H1 (cell line): ENCODE measurements at regions not wholly inside any gene's neighbourhood (a gene's known extent, or its start where the extent isn't known, plus 50 kb on each side); places are given as distances from the start of the nearest gene placed in this dataset.

ENCODE experiments used
- CEBPB ChIP-seq: IDR thresholded peaks from 2 replicates; pipeline ENCODE4 v1.6.1; 2012; ENCODE audit warnings: low read depth, low read length
- EZH2 ChIP-seq: fragments of 200-600 bp; sonication (generic); IDR thresholded peaks from 2 replicates; pipeline ENCODE4 v1.7.1; 2012; ENCODE audit warnings: low read depth, mild to moderate bottlenecking, moderate library complexity, low read length, inconsistent platforms; ENCODE audit not compliant: severe bottlenecking
- TF ChIP-seq, protein P1 (sequence below), 3 experiments: IDR thresholded peaks; 1 replicate in 2 of 3; 2 replicates in 1 of 3; pipeline versions ENCODE4 v1.5.1 to v1.6.1; 2011; ENCODE audit warnings: low read length in 3 of 3, mild to moderate bottlenecking in 3 of 3, inconsistent platforms in 2 of 3, low read depth in 1 of 3, moderate library complexity in 1 of 3; ENCODE audit not compliant: insufficient read depth in 1 of 3; ENCODE audit errors: control extremely low read depth in 1 of 3
- TF ChIP-seq, protein P2 (sequence below): IDR thresholded peaks from 2 replicates; pipeline ENCODE4 v1.6.1; 2011; ENCODE audit warnings: low read length, improper control_type of control experiment

DNA sequence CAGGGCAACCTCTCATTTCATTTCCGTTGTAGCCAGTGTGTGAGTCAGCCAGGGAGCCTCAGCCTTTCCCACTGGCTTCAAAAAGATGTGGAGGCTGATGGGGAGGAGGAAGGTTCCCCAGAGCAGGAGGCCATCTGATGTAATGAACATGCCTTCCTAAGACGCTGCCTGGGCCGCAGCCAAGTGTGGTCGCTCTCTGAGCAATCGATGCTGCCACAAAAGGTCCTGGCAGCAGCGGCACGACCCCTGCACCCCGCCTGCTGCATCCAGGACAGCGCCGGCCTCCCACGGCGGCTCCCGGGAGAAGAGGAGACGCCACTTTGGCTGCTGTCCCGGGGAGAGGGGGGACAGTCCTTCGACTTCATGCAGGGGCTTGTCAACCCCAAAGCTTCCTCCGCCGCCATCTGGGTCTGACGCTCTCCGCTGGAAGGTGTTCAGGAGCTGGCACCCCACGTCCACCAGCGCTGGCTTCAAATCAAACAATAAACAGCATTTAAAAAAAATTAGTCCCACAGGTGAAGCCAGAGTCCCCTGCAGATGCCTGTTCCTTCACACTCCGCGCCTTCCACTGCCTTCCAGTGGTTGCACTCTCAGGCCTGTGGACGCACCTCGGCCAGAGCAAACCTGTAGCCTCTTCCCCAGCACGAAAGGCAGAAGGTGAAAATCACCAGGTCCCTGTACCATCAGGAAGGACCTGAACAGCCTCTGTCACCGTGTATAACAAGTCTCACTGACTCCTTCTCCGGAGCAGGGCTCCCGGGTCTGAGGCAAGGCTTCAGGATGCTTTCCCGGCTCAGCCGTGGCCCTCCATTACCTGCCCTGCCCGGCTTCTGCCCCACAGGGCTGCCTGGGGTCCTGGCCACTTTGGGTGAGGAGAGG lies 930.7 kb downstream of the BRD1 start:
- TF ChIP-seq, protein P1, sequence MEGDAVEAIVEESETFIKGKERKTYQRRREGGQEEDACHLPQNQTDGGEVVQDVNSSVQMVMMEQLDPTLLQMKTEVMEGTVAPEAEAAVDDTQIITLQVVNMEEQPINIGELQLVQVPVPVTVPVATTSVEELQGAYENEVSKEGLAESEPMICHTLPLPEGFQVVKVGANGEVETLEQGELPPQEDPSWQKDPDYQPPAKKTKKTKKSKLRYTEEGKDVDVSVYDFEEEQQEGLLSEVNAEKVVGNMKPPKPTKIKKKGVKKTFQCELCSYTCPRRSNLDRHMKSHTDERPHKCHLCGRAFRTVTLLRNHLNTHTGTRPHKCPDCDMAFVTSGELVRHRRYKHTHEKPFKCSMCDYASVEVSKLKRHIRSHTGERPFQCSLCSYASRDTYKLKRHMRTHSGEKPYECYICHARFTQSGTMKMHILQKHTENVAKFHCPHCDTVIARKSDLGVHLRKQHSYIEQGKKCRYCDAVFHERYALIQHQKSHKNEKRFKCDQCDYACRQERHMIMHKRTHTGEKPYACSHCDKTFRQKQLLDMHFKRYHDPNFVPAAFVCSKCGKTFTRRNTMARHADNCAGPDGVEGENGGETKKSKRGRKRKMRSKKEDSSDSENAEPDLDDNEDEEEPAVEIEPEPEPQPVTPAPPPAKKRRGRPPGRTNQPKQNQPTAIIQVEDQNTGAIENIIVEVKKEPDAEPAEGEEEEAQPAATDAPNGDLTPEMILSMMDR (IDR thresholded peaks at IDR 0.05; ENCODE audit: control extremely low read depth in 1 of 3, insufficient read depth in 1 of 3, low read depth in 1 of 3, low read length in 3 of 3) = no peak
- TF ChIP-seq CEBPB = no peak
- TF ChIP-seq EZH2 = no peak
- TF ChIP-seq, protein P2, sequence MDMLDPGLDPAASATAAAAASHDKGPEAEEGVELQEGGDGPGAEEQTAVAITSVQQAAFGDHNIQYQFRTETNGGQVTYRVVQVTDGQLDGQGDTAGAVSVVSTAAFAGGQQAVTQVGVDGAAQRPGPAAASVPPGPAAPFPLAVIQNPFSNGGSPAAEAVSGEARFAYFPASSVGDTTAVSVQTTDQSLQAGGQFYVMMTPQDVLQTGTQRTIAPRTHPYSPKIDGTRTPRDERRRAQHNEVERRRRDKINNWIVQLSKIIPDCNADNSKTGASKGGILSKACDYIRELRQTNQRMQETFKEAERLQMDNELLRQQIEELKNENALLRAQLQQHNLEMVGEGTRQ = no peak
